ENCODE measurements at regions not wholly inside any gene's neighbourhood (a gene's known extent, or its start where the extent isn't known, plus 50 kb on each side); places are given as distances from the start of the nearest gene placed in this dataset.

DNA sequence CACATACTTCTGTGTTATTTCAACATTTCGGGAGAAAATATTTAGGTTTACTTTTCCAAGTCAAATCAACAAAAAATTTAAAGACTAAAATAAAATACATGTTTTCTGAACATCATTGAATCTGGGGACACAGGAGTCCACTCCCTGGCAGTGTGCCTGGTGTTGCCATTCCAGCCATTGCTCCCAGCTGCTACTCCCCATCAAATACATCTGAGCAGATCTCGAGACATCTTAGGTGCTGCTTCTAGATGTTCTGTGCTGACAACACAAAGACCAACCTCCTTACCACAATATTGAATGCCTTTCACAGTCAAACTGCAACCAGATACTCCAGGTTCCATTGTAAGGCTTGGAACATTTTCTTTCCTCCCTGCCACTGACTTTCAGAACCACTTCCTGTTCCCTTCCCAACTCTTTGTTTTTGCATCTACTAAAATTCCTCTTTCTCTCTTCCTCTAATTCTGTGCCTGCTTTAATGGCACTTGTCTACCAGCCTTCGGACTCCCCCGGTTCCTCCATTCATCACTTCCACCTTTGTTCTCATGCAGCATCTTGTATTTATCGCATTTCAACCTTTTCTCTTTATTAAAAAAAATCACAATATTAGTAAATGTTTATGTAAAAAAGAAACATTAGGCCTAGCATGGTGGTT is 81.1 kb upstream of the SLC4A7 start:
- no peaks in the 10 kb centered on the region for H4K20me1 ChIP-seq (ENCODE audit: insufficient read depth, low read length)
- H2AFZ ChIP-seq (ENCODE audit: low read length) = no peak overlapping the region
- FAIRE-seq (no peak), ATAC-seq (no peak), DNase-seq (ENCODE audit: low spot score) (no peak)
- TF ChIP-seq KDM2A (CRISPR knock-in tag; IDR thresholded peaks at IDR 0.05; ENCODE audit: borderline replicate concordance, low read depth) (no peak), CERS6 (CRISPR knock-in tag; IDR thresholded peaks at IDR 0.05) (no peak), NPAS2 (CRISPR knock-in tag; IDR thresholded peaks at IDR 0.05; ENCODE audit: borderline replicate concordance) (no peak), ZMYM3 (CRISPR knock-in tag; IDR thresholded peaks at IDR 0.05) (no peak), ZFYVE20 (CRISPR knock-in tag; IDR thresholded peaks at IDR 0.05; ENCODE audit: borderline replicate concordance, low read depth) (no peak), ZSCAN22 (CRISPR knock-in tag; IDR thresholded peaks at IDR 0.05) (no peak), FOXC1 (CRISPR knock-in tag; IDR thresholded peaks at IDR 0.05; ENCODE audit: borderline replicate concordance) (no peak), SALL1 (CRISPR knock-in tag; IDR thresholded peaks at IDR 0.05) (no peak), ZSCAN29 (CRISPR knock-in tag; conservative IDR thresholded peaks at IDR 0.05) (no peak), SMARCC2 (IDR thresholded peaks at IDR 0.05) (no peak), SIN3B (IDR thresholded peaks at IDR 0.05; ENCODE audit: low read length) (no peak), THAP7 (CRISPR knock-in tag; IDR thresholded peaks at IDR 0.05) (no peak), GMEB1 (CRISPR knock-in tag; IDR thresholded peaks at IDR 0.05; ENCODE audit: borderline replicate concordance) (no peak), ZC3H13 (CRISPR knock-in tag; IDR thresholded peaks at IDR 0.05) (no peak)
- H3K4me3 ChIP-seq (replicated peaks in 1 of 3; ENCODE audit: insufficient read depth in 1 of 3, low read depth in 2 of 3, low read length in 3 of 3) = no peak overlapping the region
- H3K4me1 ChIP-seq (ENCODE audit: insufficient read depth, low read length) = 0 out of 2 replicates have a peak, but pooled peaks cover under 1% of the 10 kb centered on the region
- no peaks in the 10 kb centered on the region for H3K36me3 ChIP-seq (replicated peaks in 1 of 2; ENCODE audit: control insufficient read depth in 1 of 2, insufficient read depth in 2 of 2, low read length in 2 of 2)
- no peaks in the 10 kb centered on the region for H3K79me2 ChIP-seq (ENCODE audit: insufficient read depth, low read length)
- intact Hi-C loops (cut with micrococcal nuclease; ENCODE audit: unreplicated experiment) (no loop called here), in situ Hi-C loops (cut with HindIII; ENCODE audit: extremely low pct_ligation_motif_present, low pct_unique_long_range_greater_than_20kb) (no loop called here)
- ChIA-PET POLR2A (no interaction called here), CTCF (ENCODE audit: low intra/inter-chr PET ratio, low total read pairs) (no interaction called here)
- no peaks in the 10 kb centered on the region for H3K27me3 ChIP-seq (ENCODE audit: control insufficient read depth in 1 of 2, insufficient read depth in 2 of 2, low read length in 2 of 2)
- H3K9me3 ChIP-seq (ENCODE audit: low read length) = no peaks in the 10 kb centered on the region
- no TSS peak for BruUV-seq (replicated peaks)
- WGBS (ENCODE audit: low lambda C conversion rate) = 65% methylated on average over 5 of the region's 5 CpGs
- H3K9ac ChIP-seq (ENCODE audit: insufficient read depth, low read depth, low read length) = no peak overlapping the region
- no peak overlapping the region for H3K4me2 ChIP-seq (ENCODE audit: low read depth, low read length)
- H3K27ac ChIP-seq (ENCODE audit: extremely low read length, insufficient read depth, low read length) = no peak overlapping the region
